Aorta (tissue), 5 donors: ENCODE measurements at regions not wholly inside any gene's neighbourhood (a gene's known extent, or its start where the extent isn't known, plus 50 kb on each side); places are given as distances from the start of the nearest gene placed in this dataset.

Experiments used
- ATAC-seq: fragments of 200-7000 bp; cut with Tn5 transposase; one replicate; pipeline ENCODE4 v1.9.1; 2022; ENCODE audit warnings: moderate library complexity; ENCODE audit not compliant: low FRiP score
- DNase-seq, 2 donors: peaks; one replicate each; pipeline ENCODE4 v3.0.0-alpha.2; 2020
- H3K27ac ChIP-seq, 2 donors: one replicate each; pipeline ENCODE4 v1.5.1; 2013; ENCODE audit warnings: low read length in 2 of 2, mild to moderate bottlenecking in 2 of 2, moderate library complexity in 2 of 2, control low read depth in 1 of 2, inconsistent platforms in 1 of 2, low read depth in 1 of 2
- H3K27me3 ChIP-seq, 2 donors: one replicate each; pipeline ENCODE4 v1.6.1; 2013; ENCODE audit warnings: control low read depth in 1 of 2, low read length in 1 of 2, mild to moderate bottlenecking in 1 of 2, moderate library complexity in 1 of 2; ENCODE audit not compliant: insufficient read depth in 2 of 2, control insufficient read depth in 1 of 2
- H3K36me3 ChIP-seq, 2 donors: one replicate each; pipeline ENCODE4 v1.6.1; 2013; ENCODE audit warnings: control low read depth in 1 of 2, low read length in 1 of 2, mild to moderate bottlenecking in 1 of 2; ENCODE audit not compliant: insufficient read depth in 2 of 2, control insufficient read depth in 1 of 2
- H3K4me1 ChIP-seq, 2 donors: one replicate each; pipeline ENCODE4 v1.6.1; 2013; ENCODE audit warnings: low read length in 2 of 2, control low read depth in 1 of 2, mild to moderate bottlenecking in 1 of 2, moderate library complexity in 1 of 2; ENCODE audit not compliant: insufficient read depth in 2 of 2, control insufficient read depth in 1 of 2
- H3K4me3 ChIP-seq, 2 donors: one replicate each; pipeline ENCODE4 v1.5.1; 2013; ENCODE audit warnings: low read length in 2 of 2, control low read depth in 1 of 2, mild to moderate bottlenecking in 1 of 2
- H3K9me3 ChIP-seq: one replicate; pipeline ENCODE4 v1.6.1; 2013; ENCODE audit warnings: mild to moderate bottlenecking, low read length; ENCODE audit not compliant: control insufficient read depth
- WGBS, 2 donors: extraction: QIAGEN DNeasy Blood & Tissue Kit; methylation state at CpG; one replicate each; pipeline ENCODE4 v1.1.7; 2013; 5-methylcytosine and 5-hydroxymethylcytosine counted together
- intact Hi-C, 2 donors: fragments of 100-400 bp; cut with DNase I; formaldehyde crosslinking; loops; one replicate each; pipeline versions ENCODE4 v1.14.2 to v1.15.0; 2022
- donor health status: healthy with polysubstance abuse.
- donor health status: Bipolar disorder and iron deficiency.
- donor health status: DM: no; HTN: no; CAD: no.
- donor health status: DM: no; HTN: no; CAD: no.
- donor health status: DM: yes; HTN: yes; CAD: no.

DNA sequence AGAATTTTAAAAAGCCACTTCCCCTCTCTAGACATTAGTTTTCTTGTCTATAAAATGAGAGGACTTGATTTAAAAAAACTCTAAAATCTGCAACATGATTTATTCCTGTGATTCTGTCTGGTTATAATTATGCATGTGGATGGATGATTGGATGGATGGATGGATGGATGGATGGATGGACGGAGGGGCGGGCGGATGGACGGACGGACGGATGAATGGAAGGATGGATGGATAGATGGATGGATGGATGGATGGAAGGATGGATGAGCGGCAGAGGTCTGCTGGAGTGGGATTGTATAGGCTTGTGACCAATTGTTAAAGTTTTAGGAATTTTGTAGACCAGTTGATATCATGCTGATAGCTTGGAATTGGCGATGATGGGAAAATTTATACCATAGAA, 135.2 kb upstream of the TIAM1 start:
- Histone ChIP-seq H3K4me1 (no peaks in the 10 kb centered on the region), H3K27me3 (no peaks in the 10 kb centered on the region), H3K36me3 (no peaks in the 10 kb centered on the region), H3K9me3 (peaks cover 8% of the 10 kb centered on the region), H3K4me3 (no peak overlapping the region), H3K27ac (no peak overlapping the region)
- no peak for DNase-seq
- 93 to 95% methylated on average over 8 of the region's 8 CpGs for WGBS, 2 donors
- intact Hi-C loops, result no loop called here
- ATAC-seq, result no peak

- no peak overlapping the region for H3K27ac ChIP-seq
- H3K4me3 ChIP-seq, result no peak overlapping the region
- H3K9me3 ChIP-seq, result peaks cover 6% of the 10 kb centered on the region
- H3K36me3 ChIP-seq, result no peaks in the 10 kb centered on the region
- no peak for ATAC-seq
- no peaks in the 10 kb centered on the region for H3K4me1 ChIP-seq
- DNase-seq, result no peak
- intact Hi-C loops, result no loop called here
- WGBS, 2 donors, result 42 to 55% methylated on average over 11 of the region's 11 CpGs
- no peaks in the 10 kb centered on the region for H3K27me3 ChIP-seq
These were observed 132.4 kb upstream of the TIAM1 start for GRCh38 chr21:31476263-31477022.

DNA sequence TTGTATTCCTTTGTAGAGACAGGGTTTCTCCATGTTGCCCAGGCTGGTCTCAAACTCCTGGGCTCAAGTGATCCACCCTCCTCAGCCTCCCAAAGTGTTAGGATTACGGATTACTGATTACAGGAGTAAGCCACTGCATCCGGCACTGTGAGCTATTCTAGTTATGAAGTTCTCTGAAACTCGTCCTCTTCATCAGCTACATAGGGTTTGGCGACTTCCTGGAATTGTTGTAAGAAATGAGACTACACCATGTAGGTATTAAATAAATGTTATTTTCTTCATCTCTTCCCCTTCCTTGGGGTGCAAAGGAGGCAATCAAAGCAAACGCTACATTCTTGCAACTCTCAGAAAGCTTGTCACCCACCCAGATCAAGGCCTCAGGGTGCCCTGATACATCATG, 131.2 kb upstream of the TIAM1 start:
- no peak overlapping the region for H3K27ac ChIP-seq
- H3K9me3 ChIP-seq, result peaks cover 1% of the 10 kb centered on the region
- no peaks in the 10 kb centered on the region for H3K36me3 ChIP-seq
- 81 to 85% methylated on average over 5 of the region's 5 CpGs for WGBS, 2 donors
- ATAC-seq (no peak), DNase-seq (no peak)
- intact Hi-C loops, result no loop called here
- no peaks in the 10 kb centered on the region for H3K4me1 ChIP-seq
- H3K4me3 ChIP-seq, result no peak overlapping the region
- H3K27me3 ChIP-seq, result no peaks in the 10 kb centered on the region

- ATAC-seq, result no peak
- WGBS, 2 donors, result 72% methylated on average over 8 of the region's 8 CpGs
- Histone ChIP-seq H3K4me1 (no peaks in the 10 kb centered on the region), H3K9me3 (peaks cover 1% of the 10 kb centered on the region), H3K27ac (no peak overlapping the region), H3K4me3 (no peak overlapping the region), H3K36me3 (no peaks in the 10 kb centered on the region), H3K27me3 (no peaks in the 10 kb centered on the region)
- intact Hi-C loops, result no loop called here
- DNase-seq, result no peak
These were observed 129.8 kb upstream of the TIAM1 start for GRCh38 chr21:31473685-31474345.

GRCh38 chr21:31471865-31472264, 127.8 kb upstream of the TIAM1 start:
- H3K27me3 ChIP-seq, result no peaks in the 10 kb centered on the region
- DNase-seq (no peak), ATAC-seq (no peak)
- H3K9me3 ChIP-seq, result peaks cover 1% of the 10 kb centered on the region
- no peak overlapping the region for H3K27ac ChIP-seq
- no peaks in the 10 kb centered on the region for H3K36me3 ChIP-seq
- 74 to 83% methylated on average over 4 of the region's 4 CpGs for WGBS, 2 donors
- H3K4me1 ChIP-seq, result no peaks in the 10 kb centered on the region
- H3K4me3 ChIP-seq, result no peak overlapping the region
- intact Hi-C loops, result no loop called here

GRCh38 chr21:31470896-31471694, 127.0 kb upstream of the TIAM1 start:
- ATAC-seq (no peak), DNase-seq (no peak)
- no peaks in the 10 kb centered on the region for H3K36me3 ChIP-seq
- H3K27ac ChIP-seq, result no peak overlapping the region
- H3K4me3 ChIP-seq, result no peak overlapping the region
- intact Hi-C loops, result no loop called here
- peaks cover 1% of the 10 kb centered on the region for H3K9me3 ChIP-seq
- 20 to 29% methylated on average over 19 of the region's 19 CpGs for WGBS, 2 donors
- H3K4me1 ChIP-seq, result no peaks in the 10 kb centered on the region
- H3K27me3 ChIP-seq, result no peaks in the 10 kb centered on the region

GRCh38 chr21:31460980-31461379, 116.9 kb upstream of the TIAM1 start:
- ATAC-seq (no peak), DNase-seq (no peak)
- no peaks in the 10 kb centered on the region for H3K4me1 ChIP-seq
- no peaks in the 10 kb centered on the region for H3K9me3 ChIP-seq
- H3K27me3 ChIP-seq, result no peaks in the 10 kb centered on the region
- WGBS, 2 donors, result 81 to 83% methylated on average over 10 of the region's 10 CpGs
- no peaks in the 10 kb centered on the region for H3K36me3 ChIP-seq
- no peak overlapping the region for H3K27ac ChIP-seq
- no peak overlapping the region for H3K4me3 ChIP-seq
- intact Hi-C loops, result no loop called here

DNA sequence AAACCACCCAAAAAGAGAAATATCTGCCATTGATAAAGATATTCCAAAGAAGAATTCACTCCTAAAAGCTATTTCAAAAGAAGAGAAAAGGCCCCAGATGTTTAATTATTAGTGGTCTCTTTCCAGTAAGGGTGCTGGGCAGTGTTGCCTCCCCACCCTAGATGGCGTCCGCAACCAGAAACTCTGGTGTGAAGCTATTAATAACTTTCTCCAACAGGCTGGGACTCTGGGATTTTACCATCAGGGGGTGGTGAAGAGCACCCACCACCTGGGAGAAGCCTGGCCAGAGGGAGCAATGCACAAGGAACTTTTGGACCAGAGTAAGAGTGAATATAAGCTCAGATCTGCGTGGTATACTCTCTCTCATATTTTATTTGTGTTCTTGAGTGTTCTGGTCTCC, 115.4 kb upstream of the TIAM1 start:
- Histone ChIP-seq H3K4me1 (no peaks in the 10 kb centered on the region), H3K36me3 (no peaks in the 10 kb centered on the region), H3K4me3 (no peak overlapping the region), H3K27me3 (no peaks in the 10 kb centered on the region), H3K27ac (no peak overlapping the region), H3K9me3 (no peaks in the 10 kb centered on the region)
- intact Hi-C loops, result no loop called here
- WGBS, 2 donors, result 57 to 76% methylated on average over 3 of the region's 3 CpGs
- DNase-seq (no peak), ATAC-seq (no peak)
